H1 (cell line): ENCODE measurements at regions not wholly inside any gene's neighbourhood (a gene's known extent, or its start where the extent isn't known, plus 50 kb on each side); places are given as distances from the start of the nearest gene placed in this dataset.

Experiments
- CTCF ChIA-PET: fragments of 300-600 bp; sonication (Branson Sonifier 250); formaldehyde crosslinking; loops from one replicate; lab custom pipeline; 2021; ENCODE audit not compliant: partially characterized antibody; lab: Charles Lee
- POLR2A ChIA-PET: fragments of 300-600 bp; sonication (Branson Sonifier 250); formaldehyde crosslinking; loops from one replicate; lab custom pipeline; 2021; ENCODE audit warnings: inconsistent platforms; ENCODE audit not compliant: partially characterized antibody; lab: Charles Lee
- DNase-seq, 2 experiments: peaks; one replicate each; pipeline versions ENCODE4 v3.0.0 to v3.0.0-alpha.2; 2010 to 2022; ENCODE audit warnings: low spot score in 2 of 2, low read depth in 1 of 2, mixed read lengths in 1 of 2
- FAIRE-seq: peaks from 2 replicates; lab custom pipeline; 2011; peaks lifted over from hg19 to GRCh38; lab: Jason Lieb, UNC
- H2AFZ ChIP-seq: 2 replicates; pipeline ENCODE4 v1.8.1; 2012; ENCODE audit warnings: low read length, inconsistent platforms
- H2AK5ac ChIP-seq: 2 replicates; pipeline ENCODE4 v1.6.1; 2013; ENCODE audit warnings: low read depth, low read length
- H2BK120ac ChIP-seq: replicated peaks from 2 replicates; pipeline ENCODE3; 2013; ENCODE audit warnings: low read depth, low read length, inconsistent platforms
- H2BK12ac ChIP-seq: 2 replicates; pipeline ENCODE4 v1.6.1; 2013; ENCODE audit warnings: low read depth, low read length
- H2BK15ac ChIP-seq: 2 replicates; pipeline ENCODE4 v1.6.1; 2013; ENCODE audit warnings: low read length
- H2BK20ac ChIP-seq: 2 replicates; pipeline ENCODE4 v1.6.1; 2013; ENCODE audit warnings: low read length
- H2BK5ac ChIP-seq: 2 replicates; pipeline ENCODE4 v1.6.1; 2013; ENCODE audit warnings: low read depth, low read length
- H3K14ac ChIP-seq: 2 replicates; pipeline ENCODE4 v1.6.1; 2013; ENCODE audit warnings: inconsistent platforms; ENCODE audit not compliant: insufficient read length
- H3K18ac ChIP-seq: 2 replicates; pipeline ENCODE4 v1.6.1; 2013; ENCODE audit warnings: low read length; ENCODE audit errors: extremely low read depth
- H3K23ac ChIP-seq: 2 replicates; pipeline ENCODE4 v1.6.1; 2013; ENCODE audit warnings: inconsistent platforms; ENCODE audit not compliant: insufficient read length
- H3K23me2 ChIP-seq: 2 replicates; pipeline ENCODE4 v1.6.1; 2013; ENCODE audit warnings: low read depth, low read length
- H3K27ac ChIP-seq: 2 replicates; pipeline ENCODE4 v1.6.1; 2011; ENCODE audit warnings: low read depth, low read length, inconsistent platforms
- H3K27me3 ChIP-seq, 4 experiments: replicated peaks in 1 of 4; 1 replicate in 1 of 4; 2 replicates in 3 of 4; pipeline versions ENCODE4 v1.6.1 to v1.8.1; 2011 to 2013; ENCODE audit warnings: low read length in 3 of 4, mild to moderate bottlenecking in 3 of 4, inconsistent platforms in 2 of 4, mixed read lengths in 2 of 4, moderate library complexity in 1 of 4; ENCODE audit not compliant: control insufficient read depth in 3 of 4, insufficient read depth in 3 of 4; ENCODE audit errors: extremely low read depth in 1 of 4
- H3K36me3 ChIP-seq, 4 experiments: 2 replicates each; pipeline versions ENCODE4 v1.6.1 to v1.8.1; 2011 to 2013; ENCODE audit warnings: mild to moderate bottlenecking in 4 of 4, low read length in 3 of 4, moderate library complexity in 2 of 4, control low read depth in 1 of 4, inconsistent platforms in 1 of 4; ENCODE audit not compliant: insufficient read depth in 4 of 4, control insufficient read depth in 2 of 4
- H3K4ac ChIP-seq: replicated peaks from 2 replicates; pipeline ENCODE3; 2013; ENCODE audit warnings: low read length, low read depth, mixed read lengths, inconsistent platforms; ENCODE audit not compliant: insufficient read length
- H3K4me1 ChIP-seq, 4 experiments: replicated peaks in 1 of 4; 1 replicate in 1 of 4; 2 replicates in 3 of 4; pipeline versions ENCODE4 v1.6.1 to v1.8.1; 2011 to 2013; ENCODE audit warnings: low read length in 3 of 4, inconsistent platforms in 2 of 4, mixed read lengths in 1 of 4; ENCODE audit not compliant: insufficient read depth in 4 of 4, control insufficient read depth in 3 of 4
- H3K4me2 ChIP-seq, 2 experiments: 2 replicates each; pipeline versions ENCODE4 v1.6.1 to v1.8.1; 2011 to 2013; ENCODE audit warnings: low read depth in 2 of 2, low read length in 2 of 2, control low read depth in 1 of 2, inconsistent platforms in 1 of 2, mild to moderate bottlenecking in 1 of 2; ENCODE audit not compliant: insufficient read depth in 1 of 2
- H3K4me3 ChIP-seq, 4 experiments: fragments of 200-600, 300-600 bp in 1 of 4; sonication (generic), shearing (Covaris generic), sonication (Bioruptor Twin) in 1 of 4; 2 replicates each; pipeline versions ENCODE4 v1.5.1 to v1.8.1; 2011 to 2016; ENCODE audit warnings: low read length in 4 of 4, low read depth in 3 of 4, control low read depth in 2 of 4, inconsistent platforms in 2 of 4, mild to moderate bottlenecking in 2 of 4, mixed read lengths in 1 of 4, moderate library complexity in 1 of 4; ENCODE audit not compliant: insufficient read depth in 2 of 4; ENCODE audit errors: extremely low read depth in 1 of 4
- H3K56ac ChIP-seq: replicated peaks from 2 replicates; pipeline ENCODE3; 2013; ENCODE audit warnings: low read depth, mild to moderate bottlenecking, mixed read lengths, low read length, inconsistent platforms; ENCODE audit not compliant: insufficient read length
- H3K79me1 ChIP-seq: 2 replicates; pipeline ENCODE4 v1.6.1; 2013; ENCODE audit warnings: low read depth, low read length, control low read depth
- H3K79me2 ChIP-seq, 2 experiments: 2 replicates each; pipeline versions ENCODE4 v1.6.1 to v1.8.1; 2012 to 2013; ENCODE audit warnings: low read length in 2 of 2, mild to moderate bottlenecking in 2 of 2, inconsistent platforms in 1 of 2; ENCODE audit not compliant: insufficient read depth in 2 of 2, control insufficient read depth in 1 of 2
- H3K9ac ChIP-seq, 4 experiments: replicated peaks in 1 of 4; 1 replicate in 1 of 4; 2 replicates in 3 of 4; pipeline versions ENCODE4 v1.6.1 to v1.8.1; 2011 to 2013; ENCODE audit warnings: low read depth in 3 of 4, low read length in 3 of 4, control low read depth in 2 of 4, mild to moderate bottlenecking in 2 of 4, moderate library complexity in 2 of 4, inconsistent platforms in 1 of 4; ENCODE audit errors: extremely low read depth in 1 of 4
- H3K9me3 ChIP-seq, 2 experiments: 2 replicates each; pipeline versions ENCODE4 v1.6.1 to v1.8.1; 2012 to 2013; ENCODE audit warnings: mild to moderate bottlenecking in 2 of 2, moderate library complexity in 2 of 2, control low read depth in 1 of 2, inconsistent platforms in 1 of 2, low read depth in 1 of 2, low read length in 1 of 2, mixed read lengths in 1 of 2; ENCODE audit not compliant: insufficient read depth in 2 of 2
- H4K20me1 ChIP-seq, 2 experiments: replicated peaks in 1 of 2; 2 replicates each; pipeline versions ENCODE3 to v1.8.1; 2011 to 2013; ENCODE audit warnings: inconsistent platforms in 2 of 2, low read length in 2 of 2, mild to moderate bottlenecking in 1 of 2; ENCODE audit not compliant: insufficient read depth in 2 of 2, control insufficient read depth in 1 of 2
- H4K5ac ChIP-seq: 2 replicates; pipeline ENCODE4 v1.6.1; 2013; ENCODE audit warnings: low read length, low read depth, mixed read lengths, inconsistent platforms; ENCODE audit not compliant: insufficient read length
- H4K8ac ChIP-seq: 2 replicates; pipeline ENCODE4 v1.8.0; 2013; ENCODE audit warnings: mild to moderate bottlenecking, moderate library complexity, low read length, inconsistent platforms; ENCODE audit not compliant: insufficient read depth; ENCODE audit errors: extremely low read depth
- H4K91ac ChIP-seq: replicated peaks from 2 replicates; pipeline ENCODE3; 2013; ENCODE audit warnings: low read length, mixed read lengths, inconsistent platforms; ENCODE audit not compliant: insufficient read length
- ASH2L ChIP-seq: fragments of 200-600, 300-600 bp; sonication (generic); IDR thresholded peaks from one replicate; pipeline ENCODE4 v1.7.1; 2017; ENCODE audit warnings: low read length
- BRCA1 ChIP-seq: IDR thresholded peaks from 2 replicates; pipeline ENCODE4 v1.6.1; 2012; ENCODE audit warnings: low read depth, low read length, improper control_type of control experiment
- CHD1 ChIP-seq: IDR thresholded peaks from 2 replicates; pipeline ENCODE4 v1.6.1; 2012; ENCODE audit warnings: low read depth, low read length, improper control_type of control experiment
- EP300 ChIP-seq, 2 experiments: IDR thresholded peaks; 1 replicate in 1 of 2; 2 replicates in 1 of 2; pipeline ENCODE4 v1.6.1; 2011 to 2012; ENCODE audit warnings: low read depth in 2 of 2, low read length in 2 of 2, mild to moderate bottlenecking in 2 of 2, borderline replicate concordance in 1 of 2, inconsistent platforms in 1 of 2, moderate library complexity in 1 of 2
- KDM4A ChIP-seq: IDR thresholded peaks from one replicate; pipeline ENCODE4 v1.7.1; 2012; ENCODE audit warnings: low read depth, mild to moderate bottlenecking, moderate library complexity, low read length, inconsistent platforms; ENCODE audit not compliant: severe bottlenecking
- NANOG ChIP-seq: IDR thresholded peaks from 2 replicates; pipeline ENCODE4 v1.6.1; 2011; ENCODE audit warnings: low read length, low read depth, mild to moderate bottlenecking, inconsistent platforms; ENCODE audit not compliant: insufficient read depth, poor library complexity, severe bottlenecking
- POLR2AphosphoS5 ChIP-seq: IDR thresholded peaks from 2 replicates; pipeline ENCODE4 v1.6.1; 2011; ENCODE audit warnings: low read depth, low read length
- RNF2 ChIP-seq: fragments of 200-900, 300-1000 bp; sonication (generic); IDR thresholded peaks from 2 replicates; pipeline ENCODE4 v1.7.1; 2016; ENCODE audit warnings: borderline replicate concordance, low read depth, mild to moderate bottlenecking, antibody characterized with exemption, low read length; ENCODE audit not compliant: poor library complexity, severe bottlenecking; ENCODE audit errors: missing control alignments
- RXRA ChIP-seq: IDR thresholded peaks from 2 replicates; pipeline ENCODE4 v1.6.1; 2011; ENCODE audit warnings: low read depth, mild to moderate bottlenecking, low read length, moderate library complexity; ENCODE audit not compliant: insufficient read depth
- SP1 ChIP-seq: IDR thresholded peaks from 2 replicates; pipeline ENCODE4 v1.6.1; 2011; ENCODE audit warnings: low read depth, low read length
- SP2 ChIP-seq: IDR thresholded peaks from 2 replicates; pipeline ENCODE4 v1.6.1; 2012; ENCODE audit warnings: mild to moderate bottlenecking, low read length, inconsistent platforms
- SP4 ChIP-seq: IDR thresholded peaks from 2 replicates; pipeline ENCODE4 v1.6.1; 2012; ENCODE audit warnings: low read length, inconsistent platforms
- SRF ChIP-seq: IDR thresholded peaks from 2 replicates; pipeline ENCODE4 v1.6.1; 2011; ENCODE audit warnings: mild to moderate bottlenecking, low read depth, low read length, moderate library complexity
- WGBS, 2 experiments: shearing (Covaris generic) in 1 of 2; methylation state at CpG; one replicate each; pipeline versions ENCODE4 v1.1.6 to v1.1.7; 2013 to 2015; ENCODE audit warnings: low lambda C conversion rate in 2 of 2, mixed read lengths in 2 of 2, inconsistent platforms in 1 of 2, low coverage in 1 of 2, missing lambda C conversion rate in 1 of 2; ENCODE audit not compliant: insufficient replicate concordance in 2 of 2, insufficient coverage in 1 of 2, insufficient read length in 1 of 2; ENCODE audit errors: extremely low coverage in 1 of 2, missing lambda C conversion rate in 1 of 2; 5-methylcytosine and 5-hydroxymethylcytosine counted together
- TF ChIP-seq, protein P1 (sequence below): IDR thresholded peaks from 2 replicates; pipeline ENCODE4 v1.6.1; 2012; ENCODE audit warnings: low read length, inconsistent platforms

DNA sequence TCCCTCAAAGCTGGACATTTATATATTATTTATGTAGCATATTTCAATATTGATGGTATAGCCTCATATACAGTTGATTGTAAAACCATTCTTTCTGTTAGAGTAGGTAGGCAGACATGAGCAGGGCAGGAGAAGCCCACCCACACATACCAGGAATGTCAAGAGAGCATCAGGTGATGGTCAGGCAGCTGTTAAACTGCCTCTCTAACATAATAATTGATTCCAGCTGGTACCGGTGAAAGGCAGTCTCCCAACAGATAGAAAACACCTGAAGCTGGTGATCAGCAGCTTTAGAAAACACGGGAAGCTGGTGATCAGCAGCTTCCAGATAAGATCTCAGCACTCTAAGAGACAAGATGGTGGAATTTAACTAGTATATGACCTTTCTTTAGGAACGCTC lies 132.9 kb downstream of the SLITRK6 start:
- POLR2A ChIA-PET: no interaction called here
- TF ChIP-seq SP1 (0 out of 2 replicates have a peak, but pooled peaks have one; percentile 7), ASH2L (no peak), CHD1 (no peak), RXRA (no peak), SP2 (no peak), POLR2AphosphoS5 (no peak), SP4 (no peak), NANOG (no peak), EP300 (IDR thresholded peaks at IDR 0.05; ENCODE audit: borderline replicate concordance in 1 of 2, low read depth in 2 of 2, low read length in 2 of 2) (no peak), RNF2 (no peak), BRCA1 (no peak), SRF (no peak), KDM4A (no peak)
- TF ChIP-seq, protein P1, sequence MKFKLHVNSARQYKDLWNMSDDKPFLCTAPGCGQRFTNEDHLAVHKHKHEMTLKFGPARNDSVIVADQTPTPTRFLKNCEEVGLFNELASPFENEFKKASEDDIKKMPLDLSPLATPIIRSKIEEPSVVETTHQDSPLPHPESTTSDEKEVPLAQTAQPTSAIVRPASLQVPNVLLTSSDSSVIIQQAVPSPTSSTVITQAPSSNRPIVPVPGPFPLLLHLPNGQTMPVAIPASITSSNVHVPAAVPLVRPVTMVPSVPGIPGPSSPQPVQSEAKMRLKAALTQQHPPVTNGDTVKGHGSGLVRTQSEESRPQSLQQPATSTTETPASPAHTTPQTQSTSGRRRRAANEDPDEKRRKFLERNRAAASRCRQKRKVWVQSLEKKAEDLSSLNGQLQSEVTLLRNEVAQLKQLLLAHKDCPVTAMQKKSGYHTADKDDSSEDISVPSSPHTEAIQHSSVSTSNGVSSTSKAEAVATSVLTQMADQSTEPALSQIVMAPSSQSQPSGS: no peak

More for the DNA sequence above, 132.9 kb downstream of the SLITRK6 start:
- Histone ChIP-seq H3K27ac (no peak overlapping the region), H3K27me3 (no peaks in the 10 kb centered on the region), H3K4me3 (no peak overlapping the region), H4K91ac (no peak overlapping the region), H3K9ac (no peak overlapping the region), H3K36me3 (no peaks in the 10 kb centered on the region), H2BK15ac (no peak overlapping the region), H2AFZ (no peak overlapping the region), H3K9me3 (no peaks in the 10 kb centered on the region), H3K18ac (no peak overlapping the region), H3K4me2 (no peak overlapping the region), H3K79me2 (no peaks in the 10 kb centered on the region), H2BK20ac (no peak overlapping the region), H3K79me1 (no peaks in the 10 kb centered on the region), H2BK120ac (no peak overlapping the region), H4K20me1 (no peaks in the 10 kb centered on the region), H2BK5ac (no peak overlapping the region), H4K5ac (no peak overlapping the region), H3K4me1 (no peaks in the 10 kb centered on the region), H3K23ac (no peak overlapping the region), H3K23me2 (no peaks in the 10 kb centered on the region), H3K4ac (no peak overlapping the region), H3K14ac (no peak overlapping the region), H3K56ac (no peak overlapping the region), H2BK12ac (no peak overlapping the region), H2AK5ac (no peak overlapping the region), H4K8ac (no peak overlapping the region)
- CTCF ChIA-PET: no interaction called here
- no peak for FAIRE-seq
- peak in 1 of 2 experiments; percentile 17 for DNase-seq
- WGBS, 2 experiments: 63% methylated on average over 3 of the region's 3 CpGs; no CpG with 5 or more reads in 1 of the 2 experiments
